ENCODE measurements at regions not wholly inside any gene's neighbourhood (a gene's known extent, or its start where the extent isn't known, plus 50 kb on each side); places are given as distances from the start of the nearest gene placed in this dataset.

DNA sequence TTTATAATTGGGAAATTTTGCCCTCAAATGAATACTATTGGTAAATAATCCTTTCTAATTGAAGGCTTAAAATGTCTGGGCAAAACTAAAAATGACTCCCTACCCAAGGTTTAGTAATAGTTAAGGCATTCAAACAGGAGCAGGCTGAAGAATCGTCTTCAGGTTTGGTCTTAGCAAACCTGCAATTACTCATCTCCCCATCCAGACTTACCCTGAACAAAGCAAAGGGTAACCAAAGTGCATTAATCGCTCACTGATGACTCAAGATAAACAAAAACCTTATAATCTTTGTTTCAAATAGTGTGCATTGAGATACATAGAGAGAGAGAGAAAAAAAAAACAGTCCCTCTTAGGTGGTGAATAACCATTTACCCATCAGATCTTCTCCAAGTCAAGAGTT lies 225.5 kb downstream of the BMP2 start:
- H3K79me2 ChIP-seq (ENCODE audit: insufficient read depth, low read length): no peaks in the 10 kb centered on the region
- no peaks in the 10 kb centered on the region for H3K4me1 ChIP-seq (ENCODE audit: insufficient read depth, low read length)
- H3K4me3 ChIP-seq (replicated peaks in 1 of 3; ENCODE audit: insufficient read depth in 1 of 3, low read depth in 2 of 3, low read length in 3 of 3): no peak overlapping the region
- no peak overlapping the region for H2AFZ ChIP-seq (ENCODE audit: low read length)
- no peak for TF ChIP-seq ZFP37 (CRISPR knock-in tag; IDR thresholded peaks at IDR 0.05; ENCODE audit: borderline replicate concordance)
- H3K9me3 ChIP-seq (ENCODE audit: low read length): peaks cover 49% of the 10 kb centered on the region
- FAIRE-seq (peak; percentile 55), ATAC-seq (no peak), DNase-seq (ENCODE audit: low spot score) (no peak)
- no TSS peak for BruUV-seq (replicated peaks)
- in situ Hi-C loops (cut with HindIII; ENCODE audit: extremely low pct_ligation_motif_present, low pct_unique_long_range_greater_than_20kb) (no loop called here), intact Hi-C loops (cut with micrococcal nuclease; ENCODE audit: unreplicated experiment) (no loop called here)
- 0% methylated on average over 2 of the region's 2 CpGs for WGBS (ENCODE audit: low lambda C conversion rate)
- no peak overlapping the region for H3K9ac ChIP-seq (ENCODE audit: insufficient read depth, low read depth, low read length)
- H3K27me3 ChIP-seq (ENCODE audit: control insufficient read depth in 1 of 2, insufficient read depth in 2 of 2, low read length in 2 of 2): no peaks in the 10 kb centered on the region
- no peaks in the 10 kb centered on the region for H3K36me3 ChIP-seq (replicated peaks in 1 of 2; ENCODE audit: control insufficient read depth in 1 of 2, insufficient read depth in 2 of 2, low read length in 2 of 2)
- no peak overlapping the region for H3K27ac ChIP-seq (ENCODE audit: extremely low read length, insufficient read depth, low read length)
- no peak overlapping the region for H3K4me2 ChIP-seq (ENCODE audit: low read depth, low read length)
- POLR2A ChIA-PET: no interaction called here
- no peaks in the 10 kb centered on the region for H4K20me1 ChIP-seq (ENCODE audit: insufficient read depth, low read length)
- CTCF ChIA-PET (ENCODE audit: low intra/inter-chr PET ratio, low total read pairs): no interaction called here

DNA sequence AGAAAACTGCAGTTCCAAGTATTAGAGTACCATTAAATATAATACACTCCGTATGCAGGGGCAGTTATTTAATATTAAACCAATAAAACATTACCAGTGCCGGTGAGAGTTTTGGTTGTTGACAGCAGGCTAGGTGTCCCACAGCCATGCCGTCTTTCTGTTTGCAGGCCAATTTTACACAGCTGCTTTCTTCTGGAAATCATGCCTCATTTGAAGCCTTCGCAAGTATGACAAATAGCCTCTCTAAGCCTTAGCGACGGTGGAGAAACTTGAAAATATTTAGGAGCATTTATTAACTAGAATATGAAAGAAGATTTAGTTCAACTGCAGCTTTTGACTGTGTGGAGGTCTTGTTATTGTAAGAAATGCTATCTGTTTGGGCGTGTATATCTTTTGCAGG lies 226.0 kb downstream of the BMP2 start:
- ATAC-seq: no peak
- no TSS peak for BruUV-seq (replicated peaks)
- Histone ChIP-seq H2AFZ (ENCODE audit: low read length) (no peak overlapping the region), H3K27me3 (ENCODE audit: control insufficient read depth in 1 of 2, insufficient read depth in 2 of 2, low read length in 2 of 2) (no peaks in the 10 kb centered on the region), H3K27ac (ENCODE audit: extremely low read length, insufficient read depth, low read length) (no peak overlapping the region), H3K36me3 (replicated peaks in 1 of 2; ENCODE audit: control insufficient read depth in 1 of 2, insufficient read depth in 2 of 2, low read length in 2 of 2) (no peaks in the 10 kb centered on the region), H3K4me3 (replicated peaks in 1 of 3; ENCODE audit: insufficient read depth in 1 of 3, low read depth in 2 of 3, low read length in 3 of 3) (no peak overlapping the region), H3K79me2 (ENCODE audit: insufficient read depth, low read length) (no peaks in the 10 kb centered on the region), H3K4me1 (ENCODE audit: insufficient read depth, low read length) (no peaks in the 10 kb centered on the region), H3K4me2 (ENCODE audit: low read depth, low read length) (no peak overlapping the region), H4K20me1 (ENCODE audit: insufficient read depth, low read length) (no peaks in the 10 kb centered on the region), H3K9me3 (ENCODE audit: low read length) (peaks cover 50% of the 10 kb centered on the region), H3K9ac (ENCODE audit: insufficient read depth, low read depth, low read length) (no peak overlapping the region)
- ChIA-PET POLR2A (no interaction called here), CTCF (ENCODE audit: low intra/inter-chr PET ratio, low total read pairs) (no interaction called here)
- DNase-seq (ENCODE audit: low spot score): no peak
- in situ Hi-C loops (cut with HindIII; ENCODE audit: extremely low pct_ligation_motif_present, low pct_unique_long_range_greater_than_20kb) (no loop called here), intact Hi-C loops (cut with micrococcal nuclease; ENCODE audit: unreplicated experiment) (no loop called here)
- no peak for FAIRE-seq
- no peak for TF ChIP-seq NFKBIZ (CRISPR knock-in tag; IDR thresholded peaks at IDR 0.05)
- no peak for TF ChIP-seq IKZF1 (IDR thresholded peaks at IDR 0.05)
- TF ChIP-seq, protein P1, sequence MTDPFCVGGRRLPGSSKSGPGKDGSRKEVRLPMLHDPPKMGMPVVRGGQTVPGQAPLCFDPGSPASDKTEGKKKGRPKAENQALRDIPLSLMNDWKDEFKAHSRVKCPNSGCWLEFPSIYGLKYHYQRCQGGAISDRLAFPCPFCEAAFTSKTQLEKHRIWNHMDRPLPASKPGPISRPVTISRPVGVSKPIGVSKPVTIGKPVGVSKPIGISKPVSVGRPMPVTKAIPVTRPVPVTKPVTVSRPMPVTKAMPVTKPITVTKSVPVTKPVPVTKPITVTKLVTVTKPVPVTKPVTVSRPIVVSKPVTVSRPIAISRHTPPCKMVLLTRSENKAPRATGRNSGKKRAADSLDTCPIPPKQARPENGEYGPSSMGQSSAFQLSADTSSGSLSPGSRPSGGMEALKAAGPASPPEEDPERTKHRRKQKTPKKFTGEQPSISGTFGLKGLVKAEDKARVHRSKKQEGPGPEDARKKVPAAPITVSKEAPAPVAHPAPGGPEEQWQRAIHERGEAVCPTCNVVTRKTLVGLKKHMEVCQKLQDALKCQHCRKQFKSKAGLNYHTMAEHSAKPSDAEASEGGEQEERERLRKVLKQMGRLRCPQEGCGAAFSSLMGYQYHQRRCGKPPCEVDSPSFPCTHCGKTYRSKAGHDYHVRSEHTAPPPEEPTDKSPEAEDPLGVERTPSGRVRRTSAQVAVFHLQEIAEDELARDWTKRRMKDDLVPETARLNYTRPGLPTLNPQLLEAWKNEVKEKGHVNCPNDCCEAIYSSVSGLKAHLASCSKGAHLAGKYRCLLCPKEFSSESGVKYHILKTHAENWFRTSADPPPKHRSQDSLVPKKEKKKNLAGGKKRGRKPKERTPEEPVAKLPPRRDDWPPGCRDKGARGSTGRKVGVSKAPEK (CRISPR knock-in tag; IDR thresholded peaks at IDR 0.05; ENCODE audit: borderline replicate concordance): no peak
- TF ChIP-seq ZSCAN30 (CRISPR knock-in tag; IDR thresholded peaks at IDR 0.05): no peak
- no peak for TF ChIP-seq NR1H2 (CRISPR knock-in tag; IDR thresholded peaks at IDR 0.05; ENCODE audit: borderline replicate concordance, low read depth)
- TF ChIP-seq EP300 (IDR thresholded peaks at IDR 0.05; ENCODE audit: low read depth in 2 of 2, low read length in 2 of 2): no peak
- no peak for TF ChIP-seq EP300 (CRISPR knock-in tag; IDR thresholded peaks at IDR 0.05; ENCODE audit: borderline replicate concordance)
- TF ChIP-seq, protein P2, sequence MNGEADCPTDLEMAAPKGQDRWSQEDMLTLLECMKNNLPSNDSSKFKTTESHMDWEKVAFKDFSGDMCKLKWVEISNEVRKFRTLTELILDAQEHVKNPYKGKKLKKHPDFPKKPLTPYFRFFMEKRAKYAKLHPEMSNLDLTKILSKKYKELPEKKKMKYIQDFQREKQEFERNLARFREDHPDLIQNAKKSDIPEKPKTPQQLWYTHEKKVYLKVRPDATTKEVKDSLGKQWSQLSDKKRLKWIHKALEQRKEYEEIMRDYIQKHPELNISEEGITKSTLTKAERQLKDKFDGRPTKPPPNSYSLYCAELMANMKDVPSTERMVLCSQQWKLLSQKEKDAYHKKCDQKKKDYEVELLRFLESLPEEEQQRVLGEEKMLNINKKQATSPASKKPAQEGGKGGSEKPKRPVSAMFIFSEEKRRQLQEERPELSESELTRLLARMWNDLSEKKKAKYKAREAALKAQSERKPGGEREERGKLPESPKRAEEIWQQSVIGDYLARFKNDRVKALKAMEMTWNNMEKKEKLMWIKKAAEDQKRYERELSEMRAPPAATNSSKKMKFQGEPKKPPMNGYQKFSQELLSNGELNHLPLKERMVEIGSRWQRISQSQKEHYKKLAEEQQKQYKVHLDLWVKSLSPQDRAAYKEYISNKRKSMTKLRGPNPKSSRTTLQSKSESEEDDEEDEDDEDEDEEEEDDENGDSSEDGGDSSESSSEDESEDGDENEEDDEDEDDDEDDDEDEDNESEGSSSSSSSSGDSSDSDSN (CRISPR knock-in tag; IDR thresholded peaks at IDR 0.05): no peak
- TF ChIP-seq, protein P3, sequence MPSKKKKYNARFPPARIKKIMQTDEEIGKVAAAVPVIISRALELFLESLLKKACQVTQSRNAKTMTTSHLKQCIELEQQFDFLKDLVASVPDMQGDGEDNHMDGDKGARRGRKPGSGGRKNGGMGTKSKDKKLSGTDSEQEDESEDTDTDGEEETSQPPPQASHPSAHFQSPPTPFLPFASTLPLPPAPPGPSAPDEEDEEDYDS (CRISPR knock-in tag; IDR thresholded peaks at IDR 0.05): no peak
- WGBS (ENCODE audit: low lambda C conversion rate): 48% methylated on average over 7 of the region's 7 CpGs
